Panc1 (cell line): ENCODE measurements at regions not wholly inside any gene's neighbourhood (a gene's known extent, or its start where the extent isn't known, plus 50 kb on each side); places are given as distances from the start of the nearest gene placed in this dataset.
"Not testable (repeated sequence)": the region's sequence is repeated elsewhere in the genome, so short reads cannot be mapped to it uniquely, and the experiment has no call there.

Source experiments
- ATAC-seq: fragments of 200-7000 bp; cut with Tn5 transposase; 2 replicates; pipeline ENCODE4 v1.9.1; 2020; ENCODE audit warnings: mild to moderate bottlenecking, moderate library complexity
- BruUV-seq: library from RNA; stranded (reverse); fragments of 400-500 nt; replicated peaks from 2 replicates; lab custom pipeline; 2021; lab: Mats Ljungman, UMichigan
- CTCF ChIA-PET: fragments of 300-600 bp; sonication (Branson Sonifier 250); formaldehyde crosslinking; loops from one replicate; lab custom pipeline; 2022; ENCODE audit warnings: antibody characterized with exemption; lab: Charles Lee
- POLR2A ChIA-PET: fragments of 300-600 bp; sonication (Branson Sonifier 250); formaldehyde crosslinking; loops from one replicate; lab custom pipeline; 2022; ENCODE audit warnings: antibody characterized with exemption; lab: Charles Lee
- DNase-seq: peaks from one replicate; pipeline ENCODE4 v3.0.0-alpha.2; 2010; ENCODE audit warnings: low read depth, low spot score
- H3K27ac ChIP-seq: 2 replicates; pipeline ENCODE4 v1.5.1; 2011; ENCODE audit warnings: mild to moderate bottlenecking, low read length, inconsistent platforms
- H3K27me3 ChIP-seq: fragments of 200-500 bp; sonication (Bioruptor generic); 2 replicates; pipeline ENCODE4 v1.6.0; 2014; ENCODE audit warnings: low read length, inconsistent platforms; ENCODE audit not compliant: control insufficient read depth, insufficient read depth
- H3K36me3 ChIP-seq: fragments of 200-500 bp; sonication (Bioruptor generic); 2 replicates; pipeline ENCODE4 v1.5.1; 2014; ENCODE audit warnings: inconsistent platforms, mild to moderate bottlenecking, low read length, moderate library complexity; ENCODE audit not compliant: control insufficient read depth, insufficient read depth
- H3K4me1 ChIP-seq: 2 replicates; pipeline ENCODE4 v1.5.1; 2011; ENCODE audit warnings: inconsistent platforms, mild to moderate bottlenecking, low read length, moderate library complexity; ENCODE audit not compliant: control insufficient read depth, insufficient read depth
- H3K4me3 ChIP-seq, 2 experiments: 2 replicates each; pipeline ENCODE4 v1.5.1; 2011 to 2012; ENCODE audit warnings: low read depth in 2 of 2, low read length in 2 of 2, mild to moderate bottlenecking in 2 of 2, inconsistent platforms in 1 of 2, moderate library complexity in 1 of 2
- H3K9me3 ChIP-seq: fragments of 200-500 bp; sonication (Bioruptor generic); 2 replicates; pipeline ENCODE4 v1.5.1; 2014; ENCODE audit warnings: low read depth, mild to moderate bottlenecking, inconsistent platforms, low read length, moderate library complexity; ENCODE audit not compliant: control insufficient read depth, insufficient read depth
- CTCF ChIP-seq: fragments of 450-650 bp; IDR thresholded peaks from 2 replicates; pipeline ENCODE4 v1.5.1; 2017; ENCODE audit warnings: mild to moderate bottlenecking
- POLR2AphosphoS5 ChIP-seq: IDR thresholded peaks from 2 replicates; pipeline ENCODE4 v1.6.1; 2012; ENCODE audit warnings: mild to moderate bottlenecking, low read depth, low read length, moderate library complexity
- REST ChIP-seq, 2 experiments: IDR thresholded peaks; 2 replicates each; pipeline ENCODE4 v1.6.1; 2011 to 2012; ENCODE audit warnings: low read depth in 2 of 2, control low read depth in 1 of 2, low read length in 1 of 2, mild to moderate bottlenecking in 1 of 2, moderate library complexity in 1 of 2; ENCODE audit not compliant: insufficient read depth in 1 of 2
- SIN3A ChIP-seq: IDR thresholded peaks from 2 replicates; pipeline ENCODE4 v1.6.1; 2012; ENCODE audit warnings: low read depth, mild to moderate bottlenecking, low read length, moderate library complexity, borderline replicate concordance; ENCODE audit not compliant: insufficient read depth
- TCF7L2 ChIP-seq: IDR thresholded peaks from 2 replicates; pipeline ENCODE4 v1.6.1; 2011; ENCODE audit warnings: mild to moderate bottlenecking, low read depth, low read length, inconsistent platforms
- in situ Hi-C: cut with HindIII; loops from 2 replicates; pipeline ENCODE4 v1.10.0; 2016; ENCODE audit warnings: low sequenced_read_pairs, low pct_unique_long_range_greater_than_20kb
- intact Hi-C: fragments of 100-400 bp; cut with micrococcal nuclease; formaldehyde crosslinking; loops from one replicate; pipeline ENCODE4 v1.10.0; 2022; ENCODE audit not compliant: unreplicated experiment

- no peaks in the 10 kb centered on the region for H3K4me1 ChIP-seq
- intact Hi-C loops: no loop called here
- TF ChIP-seq TCF7L2 (no peak), CTCF (0 out of 2 replicates have a peak, but pooled peaks have one; percentile 7)
- CTCF ChIA-PET: interaction anchor here (0.6 kb wide), 1 partner anchor 48 kb away, joined by 3 read pairs; no protein-coding TSS in a partner anchor
- H3K9me3 ChIP-seq: no peaks in the 10 kb centered on the region
- POLR2A ChIA-PET: no interaction called here
- in situ Hi-C loops: no loop called here
- no peaks in the 10 kb centered on the region for H3K36me3 ChIP-seq
- ATAC-seq (no peak), DNase-seq (no peak)
- no peaks in the 10 kb centered on the region for H3K27me3 ChIP-seq
- no peak overlapping the region for H3K4me3 ChIP-seq
- no peak overlapping the region for H3K27ac ChIP-seq
- BruUV-seq: no TSS peak
Measured at GRCh38 chr6:101163611-101164010, 229.9 kb upstream of the GRIK2 start.

GRCh38 chr6:101167638-101168037, 225.9 kb upstream of the GRIK2 start:
- DNase-seq: no peak
- intact Hi-C loops: no loop called here
- Histone ChIP-seq H3K4me3 (no peak overlapping the region), H3K36me3 (no peaks in the 10 kb centered on the region), H3K9me3 (peaks cover 4% of the 10 kb centered on the region; the same call in 1 of the 2 replicates), H3K27me3 (no peaks in the 10 kb centered on the region), H3K4me1 (no peaks in the 10 kb centered on the region), H3K27ac (no peak overlapping the region)
- no TSS peak for BruUV-seq
- ATAC-seq: no peak
- CTCF ChIA-PET: no interaction called here
- in situ Hi-C loops: no loop called here
- POLR2A ChIA-PET: no interaction called here
- no peak for TF ChIP-seq POLR2AphosphoS5
- TF ChIP-seq REST (IDR thresholded peaks at IDR 0.05; ENCODE audit: insufficient read depth in 1 of 2, low read depth in 2 of 2, low read length in 1 of 2): no peak
- no peak for TF ChIP-seq CTCF
- TF ChIP-seq TCF7L2: no peak
- TF ChIP-seq SIN3A: no peak

GRCh38 chr6:101171049-101171448, 222.5 kb upstream of the GRIK2 start:
- ATAC-seq, H3K9me3 ChIP-seq, H3K4me3 ChIP-seq, CTCF ChIA-PET, POLR2A ChIA-PET, H3K4me1 ChIP-seq, DNase-seq, H3K36me3 ChIP-seq, BruUV-seq, H3K27ac ChIP-seq, in situ Hi-C loops, H3K27me3 ChIP-seq, intact Hi-C loops: not testable (repeated sequence)
